Smooth muscle cell (in vitro differentiated cells): ENCODE measurements at regions not wholly inside any gene's neighbourhood (a gene's known extent, or its start where the extent isn't known, plus 50 kb on each side); places are given as distances from the start of the nearest gene placed in this dataset.

Experiments used
- DNase-seq: peaks from one replicate; lab custom pipeline; 2025; ENCODE audit not compliant: unreplicated experiment; lab: John Stamatoyannopoulos, UW
- H2AFZ ChIP-seq: fragments of 200-600 bp; sonication (generic); 2 replicates; pipeline ENCODE4 v1.6.0; 2016; ENCODE audit warnings: antibody characterized with exemption, low read depth, mild to moderate bottlenecking
- H3F3A ChIP-seq: fragments of 200-600 bp; sonication (generic); 2 replicates; pipeline ENCODE4 v1.6.0; 2017; ENCODE audit warnings: antibody characterized with exemption, low read depth
- H3K27ac ChIP-seq: fragments of 200-600 bp; sonication (generic); 2 replicates; pipeline ENCODE4 v1.5.1; 2016; ENCODE audit warnings: low read depth, mild to moderate bottlenecking
- H3K27me3 ChIP-seq: fragments of 200-600 bp; sonication (generic); 2 replicates; pipeline ENCODE4 v1.6.1; 2016; ENCODE audit warnings: low read depth, mild to moderate bottlenecking
- H3K36me3 ChIP-seq: fragments of 200-600 bp; sonication (generic); 2 replicates; pipeline ENCODE4 v1.5.1; 2016; ENCODE audit warnings: low read depth
- H3K4me1 ChIP-seq: fragments of 200-600 bp; sonication (generic); 2 replicates; pipeline ENCODE4 v1.5.1; 2016; ENCODE audit warnings: low read depth
- H3K4me2 ChIP-seq: fragments of 200-600 bp; sonication (generic); 2 replicates; pipeline ENCODE4 v1.6.0; 2016; ENCODE audit warnings: mild to moderate bottlenecking
- H3K4me3 ChIP-seq: fragments of 200-600 bp; sonication (generic); 2 replicates; pipeline ENCODE4 v1.5.1; 2016; ENCODE audit warnings: mild to moderate bottlenecking
- H3K79me2 ChIP-seq: fragments of 200-600 bp; sonication (generic); 2 replicates; pipeline ENCODE4 v1.6.0; 2016; ENCODE audit warnings: low read depth, mild to moderate bottlenecking
- H3K9ac ChIP-seq: fragments of 200-600 bp; sonication (generic); 2 replicates; pipeline ENCODE4 v1.6.0; 2016; ENCODE audit warnings: low read depth
- H3K9me3 ChIP-seq: fragments of 200-600 bp; sonication (generic); replicated peaks from 2 replicates; pipeline ENCODE4 v1.5.1; 2016; ENCODE audit warnings: low read depth
- H4K20me1 ChIP-seq: fragments of 200-600 bp; sonication (generic); 2 replicates; pipeline ENCODE4 v1.6.0; 2016; ENCODE audit warnings: low read depth
- CTCF ChIP-seq: fragments of 200-600 bp; sonication (generic); IDR thresholded peaks from 2 replicates; pipeline ENCODE4 v1.5.1; 2017; ENCODE audit warnings: borderline replicate concordance, mild to moderate bottlenecking, antibody characterized with exemption; ENCODE audit not compliant: insufficient read depth, poor library complexity, severe bottlenecking
- WGBS: methylation state at CpG from one replicate; pipeline ENCODE4 v1.1.7; 2016; ENCODE audit warnings: low lambda C conversion rate; 5-methylcytosine and 5-hydroxymethylcytosine counted together

- Histone ChIP-seq H3K36me3 (no peaks in the 10 kb centered on the region), H4K20me1 (no peaks in the 10 kb centered on the region), H3K9ac (no peak overlapping the region), H3K9me3 (no peaks in the 10 kb centered on the region), H3K27me3 (no peaks in the 10 kb centered on the region), H3K4me1 (peaks cover 15% of the 10 kb centered on the region), H3K4me3 (no peak overlapping the region), H3K79me2 (no peaks in the 10 kb centered on the region), H2AFZ (no peak overlapping the region), H3F3A (no peaks in the 10 kb centered on the region), H3K4me2 (no peak overlapping the region), H3K27ac (peak overlapping the region; percentile 81)
- DNase-seq, result no peak
- 25% methylated on average over 4 of the region's 4 CpGs for WGBS
- no peak for TF ChIP-seq CTCF
These were observed 64.7 kb upstream of the GRAMD2B start for GRCh38 chr5:126358525-126358924.

GRCh38 chr5:126359884-126360283, 63.3 kb upstream of the GRAMD2B start:
- Histone ChIP-seq H3K27me3 (no peaks in the 10 kb centered on the region), H3F3A (no peaks in the 10 kb centered on the region), H3K27ac (peak overlapping the region; percentile 81), H3K4me3 (no peak overlapping the region), H3K4me2 (peak overlapping the region; percentile 67), H3K4me1 (peaks cover 2% of the 10 kb centered on the region), H4K20me1 (no peaks in the 10 kb centered on the region), H3K9ac (peak overlapping the region; percentile 59), H3K36me3 (no peaks in the 10 kb centered on the region), H3K9me3 (no peaks in the 10 kb centered on the region), H3K79me2 (no peaks in the 10 kb centered on the region), H2AFZ (peak overlapping the region; percentile 9)
- TF ChIP-seq CTCF, result no peak
- no peak for DNase-seq
- 50% methylated on average over 6 of the region's 6 CpGs for WGBS

DNA sequence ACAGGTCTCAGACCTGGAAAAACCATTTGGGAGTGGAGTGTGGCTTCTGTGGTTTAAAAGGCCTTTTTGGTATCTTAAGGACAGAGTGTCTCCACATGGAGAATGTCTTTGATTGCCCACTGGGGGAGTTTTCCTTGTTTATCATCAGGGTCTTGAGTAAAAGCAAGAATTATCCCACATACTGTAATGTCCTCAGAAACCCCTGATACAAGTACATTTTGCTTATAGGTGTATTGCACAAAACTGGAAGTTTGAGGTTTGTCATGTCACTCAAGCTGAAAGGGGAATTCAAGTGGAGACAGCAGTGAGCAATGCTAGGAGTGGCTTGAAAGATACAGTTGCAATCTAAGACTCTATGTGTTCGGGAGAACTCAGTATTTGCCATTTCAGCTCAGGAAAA, 62.7 kb upstream of the GRAMD2B start:
- Histone ChIP-seq H3K4me2 (peak overlapping the region; percentile 67), H3K36me3 (no peaks in the 10 kb centered on the region)

More for the DNA sequence above, 62.7 kb upstream of the GRAMD2B start:
- Histone ChIP-seq H3K9me3 (no peaks in the 10 kb centered on the region), H3K9ac (peak overlapping the region; percentile 59), H3K27ac (peak overlapping the region; percentile 81), H4K20me1 (no peaks in the 10 kb centered on the region), H3K4me3 (no peak overlapping the region), H3K4me1 (peaks cover 3% of the 10 kb centered on the region), H3K27me3 (no peaks in the 10 kb centered on the region), H2AFZ (no peak overlapping the region), H3F3A (no peaks in the 10 kb centered on the region), H3K79me2 (no peaks in the 10 kb centered on the region)
- DNase-seq, result no peak
- no peak for TF ChIP-seq CTCF
- WGBS, result 60% methylated on average over 1 of the region's 1 CpG
